ENCODE measurements at regions not wholly inside any gene's neighbourhood (a gene's known extent, or its start where the extent isn't known, plus 50 kb on each side); places are given as distances from the start of the nearest gene placed in this dataset.

GRCh38 chr4:100926039-100926717 is 408.4 kb upstream of the EMCN start:
- H3K4me2 ChIP-seq = no peak overlapping the region
- no peak overlapping the region for H3K9ac ChIP-seq
- H3K79me2 ChIP-seq (ENCODE audit: insufficient read depth) = no peaks in the 10 kb centered on the region
- TF ChIP-seq POLR2AphosphoS5 (IDR thresholded peaks at IDR 0.05; ENCODE audit: low read depth, low read length) (no peak), JUND (IDR thresholded peaks at IDR 0.05) (no peak), FOXJ3 (CRISPR knock-in tag; IDR thresholded peaks at IDR 0.05) (no peak)
- H3K9me3 ChIP-seq = no peaks in the 10 kb centered on the region
- no peak overlapping the region for H3K27ac ChIP-seq (ENCODE audit: low read depth in 2 of 2, low read length in 1 of 2)
- no peak overlapping the region for H3K4me3 ChIP-seq (ENCODE audit: low read depth in 2 of 2, low read length in 1 of 2)
- no peaks in the 10 kb centered on the region for H3K36me3 ChIP-seq (replicated peaks in 1 of 2; ENCODE audit: control insufficient read depth in 1 of 2, insufficient read depth in 2 of 2, low read length in 1 of 2)
- no peaks in the 10 kb centered on the region for H3K9me2 ChIP-seq
- H3F3A ChIP-seq (replicated peaks; ENCODE audit: insufficient read depth) = no peaks in the 10 kb centered on the region
- H3K27me3 ChIP-seq (ENCODE audit: insufficient read depth) = no peaks in the 10 kb centered on the region
- WGBS (ENCODE audit: low lambda C conversion rate) = 84% methylated on average over 2 of the region's 2 CpGs
- H3K4me1 ChIP-seq (ENCODE audit: control insufficient read depth in 1 of 2, insufficient read depth in 2 of 2, low read depth in 1 of 2, low read length in 1 of 2) = no peaks in the 10 kb centered on the region
- no peak overlapping the region for H2AFZ ChIP-seq (ENCODE audit: low read depth)
- POLR2A ChIA-PET = no interaction called here
- CTCF ChIA-PET = no interaction called here
- no peaks in the 10 kb centered on the region for H4K20me1 ChIP-seq (ENCODE audit: insufficient read depth)
- no peak for DNase-seq

GRCh38 chr4:100913685-100914084 is 395.9 kb upstream of the EMCN start:
- Histone ChIP-seq H3K36me3 (replicated peaks in 1 of 2; ENCODE audit: control insufficient read depth in 1 of 2, insufficient read depth in 2 of 2, low read length in 1 of 2) (no peaks in the 10 kb centered on the region), H3K79me2 (ENCODE audit: insufficient read depth) (no peaks in the 10 kb centered on the region), H3K27me3 (ENCODE audit: insufficient read depth) (no peaks in the 10 kb centered on the region), H3K9ac (no peak overlapping the region), H3K9me2 (no peaks in the 10 kb centered on the region), H3K4me3 (ENCODE audit: low read depth in 2 of 2, low read length in 1 of 2) (no peak overlapping the region), H3F3A (replicated peaks; ENCODE audit: insufficient read depth) (no peaks in the 10 kb centered on the region), H3K4me2 (no peak overlapping the region), H3K4me1 (ENCODE audit: control insufficient read depth in 1 of 2, insufficient read depth in 2 of 2, low read depth in 1 of 2, low read length in 1 of 2) (no peaks in the 10 kb centered on the region; a peak in 1 of 4 replicates), H2AFZ (ENCODE audit: low read depth) (no peak overlapping the region), H3K9me3 (no peaks in the 10 kb centered on the region), H3K27ac (ENCODE audit: low read depth in 2 of 2, low read length in 1 of 2) (no peak overlapping the region), H4K20me1 (ENCODE audit: insufficient read depth) (no peaks in the 10 kb centered on the region)
- ChIA-PET CTCF (no interaction called here), POLR2A (no interaction called here)
- DNase-seq = no peak
- TF ChIP-seq GABPA (IDR thresholded peaks at IDR 0.05; ENCODE audit: low read depth) (no peak), MXI1 (IDR thresholded peaks at IDR 0.05; ENCODE audit: low read depth, low read length) (no peak), EZH2phosphoT487 (IDR thresholded peaks at IDR 0.05; ENCODE audit: borderline replicate concordance, low read depth) (no peak), RXRA (IDR thresholded peaks at IDR 0.05; ENCODE audit: borderline replicate concordance, low read depth) (no peak), YY1 (IDR thresholded peaks at IDR 0.05; ENCODE audit: low read depth) (no peak), TCF12 (IDR thresholded peaks at IDR 0.05) (no peak)
- 79% methylated on average over 6 of the region's 6 CpGs for whole genome bisulfite sequencing (ENCODE audit: low lambda C conversion rate)

GRCh38 chr4:100908540-100908939 is 390.7 kb upstream of the EMCN start:
- Histone ChIP-seq H3K9ac (no peak overlapping the region), H3K27me3 (ENCODE audit: insufficient read depth) (no peaks in the 10 kb centered on the region), H3K4me2 (no peak overlapping the region), H3K4me1 (ENCODE audit: control insufficient read depth in 1 of 2, insufficient read depth in 2 of 2, low read depth in 1 of 2, low read length in 1 of 2) (no peaks in the 10 kb centered on the region), H3K36me3 (replicated peaks in 1 of 2; ENCODE audit: control insufficient read depth in 1 of 2, insufficient read depth in 2 of 2, low read length in 1 of 2) (no peaks in the 10 kb centered on the region), H4K20me1 (ENCODE audit: insufficient read depth) (no peaks in the 10 kb centered on the region), H3K9me2 (no peaks in the 10 kb centered on the region), H3K4me3 (ENCODE audit: low read depth in 2 of 2, low read length in 1 of 2) (no peak overlapping the region), H3K79me2 (ENCODE audit: insufficient read depth) (no peaks in the 10 kb centered on the region), H3K27ac (ENCODE audit: low read depth in 2 of 2, low read length in 1 of 2) (no peak overlapping the region), H3K9me3 (no peaks in the 10 kb centered on the region), H2AFZ (ENCODE audit: low read depth) (no peak overlapping the region), H3F3A (replicated peaks; ENCODE audit: insufficient read depth) (no peaks in the 10 kb centered on the region)
- ChIA-PET CTCF (interaction anchor here (0.9 kb wide), 1 partner anchor 10 kb away, joined by 3 read pairs; no protein-coding TSS in a partner anchor), POLR2A (no interaction called here)
- TF ChIP-seq SMC3 (IDR thresholded peaks at IDR 0.05; ENCODE audit: low read depth, low read length) (no peak), RFX5 (IDR thresholded peaks at IDR 0.05; ENCODE audit: low read length) (no peak)
- WGBS (ENCODE audit: low lambda C conversion rate) = 63% methylated on average over 3 of the region's 3 CpGs
- no peak for DNase-seq

Measured in SK-N-SH (cell line).